OCI-LY3 (cell line): ENCODE measurements at regions not wholly inside any gene's neighbourhood (a gene's known extent, or its start where the extent isn't known, plus 50 kb on each side); places are given as distances from the start of the nearest gene placed in this dataset.

ENCODE experiments used
- H2AFZ ChIP-seq: fragments of 200-600, 300-600 bp; shearing (Covaris generic); 2 replicates; pipeline ENCODE4 v1.6.0; 2014; ENCODE audit warnings: antibody characterized with exemption, low read depth, low read length
- H3K27ac ChIP-seq: fragments of 200-600, 300-600 bp; sonication (generic); 2 replicates; pipeline ENCODE4 v1.5.1; 2014; ENCODE audit warnings: mild to moderate bottlenecking, low read length, moderate library complexity, mixed read lengths
- H3K27me3 ChIP-seq: fragments of 200-600, 300-600 bp; sonication (generic); 2 replicates; pipeline ENCODE4 v1.6.1; 2014; ENCODE audit warnings: low read depth, low read length, mixed read lengths
- H3K36me3 ChIP-seq: fragments of 200-600, 300-600 bp; sonication (generic); replicated peaks from 2 replicates; pipeline ENCODE3; 2014; ENCODE audit warnings: low read depth, low read length, mixed read lengths
- H3K4me1 ChIP-seq: fragments of 300-600, 200-600 bp; sonication (generic); 2 replicates; pipeline ENCODE4 v1.6.1; 2014; ENCODE audit warnings: low read length, mixed read lengths
- H3K4me2 ChIP-seq: fragments of 200-600, 300-600 bp; sonication (generic); 2 replicates; pipeline ENCODE4 v1.6.1; 2014; ENCODE audit warnings: low read length, mixed read lengths
- H3K4me3 ChIP-seq: fragments of 300-600, 200-600 bp; sonication (generic); 2 replicates; pipeline ENCODE4 v1.5.1; 2014; ENCODE audit warnings: antibody characterized with exemption, mild to moderate bottlenecking, low read length, moderate library complexity
- H3K79me2 ChIP-seq: fragments of 300-600, 200-600 bp; shearing (Covaris generic); 2 replicates; pipeline ENCODE4 v1.6.1; 2014; ENCODE audit warnings: mild to moderate bottlenecking, low read length, mixed read lengths
- H3K9ac ChIP-seq: fragments of 300-600, 200-600 bp; shearing (Covaris generic); 2 replicates; pipeline ENCODE4 v1.6.0; 2014; ENCODE audit warnings: mild to moderate bottlenecking, low read length, moderate library complexity
- H3K9me3 ChIP-seq: fragments of 200-600, 300-600 bp; shearing (Covaris generic); 2 replicates; pipeline ENCODE4 v1.6.1; 2014; ENCODE audit warnings: low read length, mixed read lengths; ENCODE audit not compliant: insufficient read depth
- H4K20me1 ChIP-seq: fragments of 200-600, 300-600 bp; sonication (generic); 2 replicates; pipeline ENCODE4 v1.6.1; 2016; ENCODE audit warnings: low read length, mixed read lengths; ENCODE audit not compliant: insufficient read depth
- EZH2phosphoT487 ChIP-seq: fragments of 200-600 bp; shearing (Covaris generic); IDR thresholded peaks from 2 replicates; pipeline ENCODE4 v1.6.1; 2018; ENCODE audit warnings: antibody characterized with exemption, mixed run types, low read depth
- TF ChIP-seq, protein P1 (sequence below): fragments of 200-600, 300-600 bp; sonication (generic); IDR thresholded peaks from 2 replicates; pipeline ENCODE4 v1.5.1; 2014; ENCODE audit warnings: antibody characterized with exemption, low read length, low read depth

- no peaks in the 10 kb centered on the region for H3K36me3 ChIP-seq
- H3K27ac ChIP-seq = no peak overlapping the region
- no peak overlapping the region for H3K4me2 ChIP-seq
- TF ChIP-seq, protein P1, sequence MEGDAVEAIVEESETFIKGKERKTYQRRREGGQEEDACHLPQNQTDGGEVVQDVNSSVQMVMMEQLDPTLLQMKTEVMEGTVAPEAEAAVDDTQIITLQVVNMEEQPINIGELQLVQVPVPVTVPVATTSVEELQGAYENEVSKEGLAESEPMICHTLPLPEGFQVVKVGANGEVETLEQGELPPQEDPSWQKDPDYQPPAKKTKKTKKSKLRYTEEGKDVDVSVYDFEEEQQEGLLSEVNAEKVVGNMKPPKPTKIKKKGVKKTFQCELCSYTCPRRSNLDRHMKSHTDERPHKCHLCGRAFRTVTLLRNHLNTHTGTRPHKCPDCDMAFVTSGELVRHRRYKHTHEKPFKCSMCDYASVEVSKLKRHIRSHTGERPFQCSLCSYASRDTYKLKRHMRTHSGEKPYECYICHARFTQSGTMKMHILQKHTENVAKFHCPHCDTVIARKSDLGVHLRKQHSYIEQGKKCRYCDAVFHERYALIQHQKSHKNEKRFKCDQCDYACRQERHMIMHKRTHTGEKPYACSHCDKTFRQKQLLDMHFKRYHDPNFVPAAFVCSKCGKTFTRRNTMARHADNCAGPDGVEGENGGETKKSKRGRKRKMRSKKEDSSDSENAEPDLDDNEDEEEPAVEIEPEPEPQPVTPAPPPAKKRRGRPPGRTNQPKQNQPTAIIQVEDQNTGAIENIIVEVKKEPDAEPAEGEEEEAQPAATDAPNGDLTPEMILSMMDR = no peak
- no peak for TF ChIP-seq EZH2phosphoT487
- H3K9ac ChIP-seq = no peak overlapping the region
- no peaks in the 10 kb centered on the region for H3K27me3 ChIP-seq
- H4K20me1 ChIP-seq = no peaks in the 10 kb centered on the region
- H3K4me3 ChIP-seq = no peak overlapping the region
- H3K9me3 ChIP-seq = no peaks in the 10 kb centered on the region
- H2AFZ ChIP-seq = no peak overlapping the region
- H3K79me2 ChIP-seq = no peaks in the 10 kb centered on the region
- H3K4me1 ChIP-seq = no peaks in the 10 kb centered on the region
Measured at GRCh38 chr6:133754298-133754697, 134.6 kb upstream of the TCF21 start.

DNA sequence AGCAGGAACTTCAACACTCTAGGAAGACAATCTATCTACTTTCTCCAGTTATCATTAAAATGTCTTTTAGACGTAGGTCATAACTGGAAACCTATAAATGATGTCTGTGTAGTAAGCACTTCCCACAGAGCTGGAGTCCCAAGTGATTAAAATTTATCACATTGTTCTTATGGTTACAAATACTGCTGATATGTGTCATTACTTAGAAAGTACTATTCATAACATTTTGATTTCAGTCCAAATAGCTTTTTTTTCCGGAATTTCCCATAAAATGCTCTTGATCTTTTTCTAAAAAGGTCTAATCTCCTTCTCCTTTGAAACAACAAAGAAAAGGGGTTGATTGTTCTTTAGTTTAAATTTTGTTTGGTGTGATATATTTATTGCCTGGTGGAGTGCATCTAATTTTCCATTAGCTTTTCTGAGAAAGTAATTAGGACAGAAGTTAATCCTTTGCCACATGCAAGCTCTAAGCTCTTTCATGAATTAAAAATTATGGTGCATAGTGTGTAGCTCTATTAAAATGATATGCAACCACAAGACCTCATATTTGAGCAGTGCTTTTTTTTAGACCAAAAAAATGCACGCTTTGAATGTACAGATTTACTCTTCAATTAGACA, 132.7 kb upstream of the TCF21 start:
- H3K4me2 ChIP-seq = no peak overlapping the region
- no peaks in the 10 kb centered on the region for H3K4me1 ChIP-seq
- no peaks in the 10 kb centered on the region for H3K9me3 ChIP-seq
- H2AFZ ChIP-seq = no peak overlapping the region
- H3K27ac ChIP-seq = no peak overlapping the region
- H3K27me3 ChIP-seq = no peaks in the 10 kb centered on the region
- H4K20me1 ChIP-seq = no peaks in the 10 kb centered on the region
- no peaks in the 10 kb centered on the region for H3K36me3 ChIP-seq
- no peak for TF ChIP-seq EZH2phosphoT487
- TF ChIP-seq, protein P1 = no peak
- no peak overlapping the region for H3K9ac ChIP-seq
- no peaks in the 10 kb centered on the region for H3K79me2 ChIP-seq
- no peak overlapping the region for H3K4me3 ChIP-seq

DNA sequence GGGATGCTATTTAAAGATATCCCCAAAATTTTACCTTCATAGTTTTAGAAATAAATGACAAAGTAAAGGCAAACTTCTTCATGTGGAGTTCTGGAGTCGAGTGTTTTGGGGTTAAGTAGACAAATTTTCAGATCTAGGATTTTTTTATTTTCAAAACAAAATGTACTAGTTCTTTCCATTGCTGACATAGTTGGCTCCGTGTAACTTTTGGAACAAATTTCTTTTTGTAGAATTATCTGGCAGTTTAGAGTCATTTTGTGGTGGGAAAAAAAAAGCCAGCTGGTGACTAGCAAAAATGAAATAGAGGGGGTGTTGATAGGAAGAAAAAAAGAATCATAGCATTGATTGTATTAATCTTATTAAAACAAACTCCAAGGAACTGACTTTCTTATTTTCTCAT, 131.6 kb upstream of the TCF21 start:
- Histone ChIP-seq H3K36me3 (no peaks in the 10 kb centered on the region), H3K4me1 (no peaks in the 10 kb centered on the region), H4K20me1 (no peaks in the 10 kb centered on the region), H3K9ac (no peak overlapping the region), H3K27ac (no peak overlapping the region), H3K4me3 (no peak overlapping the region), H2AFZ (no peak overlapping the region), H3K27me3 (no peaks in the 10 kb centered on the region), H3K9me3 (no peaks in the 10 kb centered on the region), H3K79me2 (no peaks in the 10 kb centered on the region), H3K4me2 (no peak overlapping the region)
- TF ChIP-seq, protein P1 = no peak
- TF ChIP-seq EZH2phosphoT487 = no peak

GRCh38 chr6:133758815-133759335, 130.0 kb upstream of the TCF21 start:
- TF ChIP-seq EZH2phosphoT487 = no peak
- TF ChIP-seq, protein P1 = no peak
- Histone ChIP-seq H3K79me2 (no peaks in the 10 kb centered on the region), H3K9me3 (no peaks in the 10 kb centered on the region), H3K9ac (no peak overlapping the region), H3K4me3 (no peak overlapping the region), H3K27me3 (no peaks in the 10 kb centered on the region), H3K4me2 (no peak overlapping the region), H3K36me3 (no peaks in the 10 kb centered on the region), H3K27ac (no peak overlapping the region), H4K20me1 (no peaks in the 10 kb centered on the region), H3K4me1 (no peaks in the 10 kb centered on the region), H2AFZ (no peak overlapping the region)
